ENCODE measurements at regions not wholly inside any gene's neighbourhood (a gene's known extent, or its start where the extent isn't known, plus 50 kb on each side); places are given as distances from the start of the nearest gene placed in this dataset.
A peak's percentile ranks its signal among the peaks of the same experiment; 100 is the strongest.

- H3K9me3 ChIP-seq: no peaks in the 10 kb centered on the region
- no peak for TF ChIP-seq POLR2AphosphoS5 (IDR thresholded peaks at IDR 0.05)
- TF ChIP-seq CTCF (IDR thresholded peaks at IDR 0.05): no peak
- TF ChIP-seq POLR2A (IDR thresholded peaks at IDR 0.05): no peak
- no peak for TF ChIP-seq EP300 (IDR thresholded peaks at IDR 0.05)
- H3K27me3 ChIP-seq: no peaks in the 10 kb centered on the region
- peaks cover 9 to 30% (median 21%) of the 10 kb centered on the region in 4 donors for H3K4me1 ChIP-seq
- no peaks in the 10 kb centered on the region for H3K36me3 ChIP-seq
- H3K27ac ChIP-seq: peak overlapping the region in 2 of 4 donors; percentile 45 to 65
- ATAC-seq (ENCODE audit: low FRiP score in 2 of 2): peak in 1 of 2 donors; percentile 53
- peak in 1 of 2 donors; percentile 76 for DNase-seq
- 59 to 62% methylated on average over 5 of the region's 5 CpGs for WGBS, 2 donors
- no peak overlapping the region for H3K4me3 ChIP-seq
Observed at GRCh38 chr5:38613992-38614836, 57.8 kb upstream of the LIFR start.

DNA sequence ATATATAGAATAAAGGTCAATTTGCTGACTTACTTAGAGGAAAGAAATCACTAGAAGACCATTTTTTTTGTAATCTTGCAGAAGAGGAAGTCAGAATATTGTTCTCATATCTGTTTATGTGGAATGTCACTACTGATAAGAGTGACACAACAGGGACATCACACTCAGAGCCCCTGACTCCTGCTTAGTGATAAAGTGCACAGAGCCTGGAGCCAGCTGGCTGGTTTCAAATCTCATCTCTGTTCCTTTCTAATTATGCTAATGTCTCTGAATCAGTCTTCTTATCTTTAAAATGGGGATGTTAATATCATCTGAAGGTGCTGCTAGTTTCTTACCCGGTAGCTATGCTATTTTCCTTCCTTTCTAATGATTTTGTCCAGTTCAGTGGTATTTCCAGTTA is 58.6 kb upstream of the LIFR start:
- no peak for DNase-seq
- no peak for ATAC-seq (ENCODE audit: low FRiP score in 2 of 2)
- H3K27ac ChIP-seq: peak overlapping the region in 1 of 4 donors; percentile 65

GRCh38 chr5:38615981-38616451 is 59.6 kb upstream of the LIFR start:
- Histone ChIP-seq H3K4me3 (no peak overlapping the region), H3K27me3 (no peaks in the 10 kb centered on the region), H3K36me3 (no peaks in the 10 kb centered on the region), H3K4me1 (peaks cover 9 to 28% (median 21%) of the 10 kb centered on the region in 4 donors), H3K9me3 (no peaks in the 10 kb centered on the region), H3K27ac (peak overlapping the region in 1 of 4 donors; percentile 25)
- DNase-seq (no peak), ATAC-seq (ENCODE audit: low FRiP score in 2 of 2) (no peak)
- 51 to 64% methylated on average over 3 of the region's 3 CpGs for WGBS, 2 donors
- no peak for TF ChIP-seq EP300 (IDR thresholded peaks at IDR 0.05)
- no peak for TF ChIP-seq POLR2AphosphoS5 (IDR thresholded peaks at IDR 0.05)
- no peak for TF ChIP-seq POLR2A (IDR thresholded peaks at IDR 0.05)
- no peak for TF ChIP-seq CTCF (IDR thresholded peaks at IDR 0.05)

More for the DNA sequence above, 58.6 kb upstream of the LIFR start:
- Histone ChIP-seq H3K4me3 (no peak overlapping the region), H3K4me1 (peaks cover 9 to 28% (median 21%) of the 10 kb centered on the region in 4 donors), H3K9me3 (no peaks in the 10 kb centered on the region), H3K27me3 (no peaks in the 10 kb centered on the region), H3K36me3 (no peaks in the 10 kb centered on the region)
- TF ChIP-seq EP300 (IDR thresholded peaks at IDR 0.05): no peak
- no peak for TF ChIP-seq CTCF (IDR thresholded peaks at IDR 0.05)
- WGBS, 2 donors: 45 to 83% methylated on average over 1 of the region's 1 CpG

- DNase-seq: no peak
- TF ChIP-seq CTCF (IDR thresholded peaks at IDR 0.05) (no peak), POLR2A (IDR thresholded peaks at IDR 0.05) (no peak), EP300 (IDR thresholded peaks at IDR 0.05) (no peak), POLR2AphosphoS5 (IDR thresholded peaks at IDR 0.05) (no peak)
- Histone ChIP-seq H3K27ac (no peak overlapping the region), H3K9me3 (no peaks in the 10 kb centered on the region), H3K36me3 (no peaks in the 10 kb centered on the region), H3K4me1 (peaks cover 9 to 26% (median 20%) of the 10 kb centered on the region in 4 donors), H3K27me3 (no peaks in the 10 kb centered on the region), H3K4me3 (no peak overlapping the region)
- WGBS, 2 donors: 96 to 98% methylated on average over 1 of the region's 1 CpG
- ATAC-seq (ENCODE audit: low FRiP score in 2 of 2): no peak
Observed at GRCh38 chr5:38618154-38618553, 61.7 kb upstream of the LIFR start.

- H3K27me3 ChIP-seq: no peaks in the 10 kb centered on the region
- H3K36me3 ChIP-seq: no peaks in the 10 kb centered on the region
- H3K4me1 ChIP-seq: no peaks in the 10 kb centered on the region
- H3K27ac ChIP-seq: no peak overlapping the region
- ATAC-seq (ENCODE audit: low FRiP score in 2 of 2): no peak
- no peak overlapping the region for H3K4me3 ChIP-seq
- no peaks in the 10 kb centered on the region for H3K9me3 ChIP-seq
- TF ChIP-seq EP300 (IDR thresholded peaks at IDR 0.05): no peak
- no peak for TF ChIP-seq POLR2A (IDR thresholded peaks at IDR 0.05)
- no peak for TF ChIP-seq POLR2AphosphoS5 (IDR thresholded peaks at IDR 0.05)
- no peak for TF ChIP-seq CTCF (IDR thresholded peaks at IDR 0.05)
- no peak for DNase-seq
Observed at GRCh38 chr5:38621331-38621730, 64.9 kb upstream of the LIFR start.

All from upper lobe of left lung (tissue), 6 donors.